ENCODE measurements at regions not wholly inside any gene's neighbourhood (a gene's known extent, or its start where the extent isn't known, plus 50 kb on each side); places are given as distances from the start of the nearest gene placed in this dataset.

GRCh38 chr2:145832681-145833080, 1312.8 kb upstream of the ZEB2 start:
- DNase-seq = no peak

GRCh38 chr2:145829931-145830330, 1310.0 kb upstream of the ZEB2 start:
- no peak for DNase-seq

DNA sequence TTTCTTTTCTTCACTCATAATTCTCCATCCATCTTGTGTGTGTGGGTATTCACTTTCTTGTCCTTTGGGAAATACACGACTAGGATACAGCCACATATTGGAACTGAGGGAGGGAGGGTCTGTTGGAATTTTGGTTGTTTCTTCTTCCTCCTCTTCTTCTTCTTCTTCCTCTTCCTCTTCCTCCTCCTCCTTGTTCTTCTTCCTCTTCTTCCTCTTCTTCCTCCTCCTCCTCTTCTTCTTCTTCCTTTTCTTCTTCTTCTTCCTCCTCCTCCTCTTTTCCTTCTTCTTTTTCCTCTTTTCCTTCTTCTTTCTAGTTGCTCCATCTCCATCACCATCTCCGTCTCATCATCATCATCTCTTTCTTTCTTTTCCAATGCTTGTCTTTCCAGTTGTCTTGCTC, 1307.3 kb upstream of the ZEB2 start:
- no peak for DNase-seq

DNA sequence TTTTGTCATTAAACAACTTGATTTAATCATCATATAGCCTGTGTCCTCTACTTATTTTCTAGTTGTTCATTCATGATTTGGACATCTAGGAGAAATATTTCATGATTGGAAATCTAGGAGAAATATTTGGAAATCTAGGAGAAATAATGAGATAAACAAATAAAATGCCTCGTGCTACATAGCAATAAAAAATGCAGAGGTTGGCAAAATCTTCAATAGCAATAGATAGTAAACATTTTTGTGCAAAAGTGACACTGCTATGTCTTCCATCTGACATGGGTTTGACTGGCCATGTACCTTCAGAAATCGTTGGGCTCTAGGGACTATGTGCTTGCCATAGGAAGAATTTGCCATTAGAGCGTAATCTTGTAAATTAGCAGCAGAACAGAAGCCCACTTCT, 1304.5 kb upstream of the ZEB2 start:
- no peak for DNase-seq

- no peak for DNase-seq
Observed at GRCh38 chr2:145822892-145823534, 1303.1 kb upstream of the ZEB2 start.

DNA sequence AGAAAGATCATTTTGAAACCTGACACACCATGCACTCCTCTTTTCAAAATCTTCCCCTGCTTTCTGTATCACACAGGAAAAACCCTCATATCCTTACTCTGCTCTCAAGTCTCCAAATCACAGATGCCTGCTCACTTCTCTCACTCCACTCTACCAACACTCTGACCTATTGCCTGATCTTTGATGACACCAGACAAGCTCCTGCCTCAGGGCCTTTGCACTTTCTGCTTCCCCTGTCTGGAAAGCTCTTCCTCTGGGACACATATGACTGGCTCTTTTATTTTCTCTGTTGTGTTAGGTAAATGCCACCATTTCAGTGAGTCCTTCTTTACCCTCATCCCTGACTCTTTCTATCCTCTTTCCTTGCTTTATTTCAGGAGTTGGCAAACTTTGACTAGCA, 1300.7 kb upstream of the ZEB2 start:
- no peak for DNase-seq

DNA sequence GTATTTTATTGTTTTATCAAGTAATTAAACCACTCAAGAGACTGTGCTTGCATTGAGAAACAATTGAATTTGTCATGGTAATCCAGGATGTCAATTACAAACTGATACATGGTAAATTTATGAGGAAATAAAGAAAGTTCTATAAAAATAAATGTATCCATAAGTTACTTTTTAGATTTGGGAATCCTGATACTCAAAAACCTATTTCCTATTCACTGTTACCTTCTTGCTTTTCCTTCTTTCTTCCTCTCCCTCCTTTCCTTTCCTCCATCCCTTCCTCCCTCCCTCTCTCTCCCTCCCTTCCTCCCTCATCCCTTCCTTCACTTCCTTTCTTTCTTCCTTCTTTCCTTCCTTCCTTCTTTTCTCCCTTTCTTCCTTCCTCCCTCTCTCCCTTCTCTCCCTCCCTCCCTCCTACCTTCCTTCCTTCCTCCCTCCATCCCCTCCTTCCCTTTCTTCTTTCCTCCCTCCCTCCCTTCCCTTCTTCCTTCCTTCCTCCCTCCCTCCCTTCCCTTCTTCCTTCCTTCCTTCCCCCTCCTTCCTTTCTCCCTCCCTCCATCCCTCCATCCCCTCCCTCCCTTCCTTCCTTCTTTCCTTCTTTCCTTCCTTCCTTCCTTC, 1299.1 kb upstream of the ZEB2 start:
- no peak for DNase-seq

- DNase-seq = no peak
Observed at GRCh38 chr2:145815933-145816332, 1296.0 kb upstream of the ZEB2 start.

GRCh38 chr2:145813481-145813880, 1293.6 kb upstream of the ZEB2 start:
- no peak for DNase-seq

GRCh38 chr2:145812165-145812554, 1292.2 kb upstream of the ZEB2 start:
- no peak for DNase-seq

GRCh38 chr2:145811276-145812164, 1291.6 kb upstream of the ZEB2 start:
- DNase-seq = no peak

DNA sequence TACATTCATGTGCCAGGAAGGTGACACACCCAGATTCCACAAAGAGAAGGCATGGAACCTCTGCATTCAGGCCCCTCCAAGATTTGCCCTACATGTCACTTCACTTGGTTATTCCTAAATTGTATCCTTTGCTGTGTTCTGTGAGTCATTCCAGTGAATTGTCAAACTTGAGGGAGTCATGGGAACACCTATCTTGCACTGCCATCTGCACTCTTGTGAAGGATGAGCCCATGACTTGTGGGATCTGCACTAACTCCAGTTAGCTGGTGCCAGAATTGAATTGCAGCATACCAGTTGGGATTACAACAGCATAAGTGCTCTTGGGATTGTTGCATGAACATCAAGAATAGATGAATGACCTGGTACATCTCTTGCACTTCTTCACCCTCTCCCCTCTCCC, 1288.0 kb upstream of the ZEB2 start:
- DNase-seq = no peak

GRCh38 chr2:145807554-145807953, 1287.6 kb upstream of the ZEB2 start:
- no peak for DNase-seq

DNA sequence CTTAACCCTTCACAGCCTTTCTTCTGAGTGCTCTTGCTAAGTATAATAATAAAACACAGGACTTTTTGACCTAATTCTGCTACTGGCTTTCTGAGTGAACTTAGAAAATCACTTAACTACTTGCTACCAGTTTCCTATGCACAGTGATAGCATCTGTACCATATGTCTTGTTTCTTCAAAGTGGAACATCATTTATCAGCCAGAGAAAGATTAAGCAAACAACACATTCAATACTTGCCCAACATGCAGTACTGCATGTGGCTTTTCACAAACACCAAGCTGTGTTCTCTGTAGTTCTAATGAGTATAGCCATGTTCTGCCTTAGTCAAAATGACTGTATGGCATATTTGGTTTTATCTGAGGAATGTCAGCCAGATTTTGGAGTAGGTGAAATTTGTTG, 1286.6 kb upstream of the ZEB2 start:
- DNase-seq = no peak

- DNase-seq = no peak
Observed at GRCh38 chr2:145802133-145802532, 1282.2 kb upstream of the ZEB2 start.

- DNase-seq = no peak
Observed at GRCh38 chr2:145801210-145801609, 1281.3 kb upstream of the ZEB2 start.

- DNase-seq = no peak
Observed at GRCh38 chr2:145800151-145801091, 1280.5 kb upstream of the ZEB2 start.

- DNase-seq = no peak
Observed at GRCh38 chr2:145799595-145800108, 1279.7 kb upstream of the ZEB2 start.

DNA sequence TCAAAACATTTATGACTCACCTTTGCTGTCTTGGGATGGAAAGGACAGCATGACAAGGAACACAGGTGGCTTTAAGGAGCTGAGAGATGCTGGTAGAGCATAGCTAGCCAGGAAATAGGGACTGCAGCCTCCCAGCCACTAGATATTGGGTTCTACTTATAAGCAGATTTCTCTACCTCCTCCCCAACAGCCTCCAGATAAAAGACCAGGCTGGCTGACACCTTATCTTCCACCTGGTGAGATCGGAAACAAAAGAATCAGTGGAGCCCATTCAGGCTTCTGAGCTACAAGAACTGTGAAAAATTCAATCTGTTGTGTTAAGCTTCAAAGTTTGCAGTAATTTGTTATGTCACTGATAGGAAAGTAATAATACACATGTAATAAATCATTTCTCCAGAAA, 1278.5 kb upstream of the ZEB2 start:
- DNase-seq = no peak

DNA sequence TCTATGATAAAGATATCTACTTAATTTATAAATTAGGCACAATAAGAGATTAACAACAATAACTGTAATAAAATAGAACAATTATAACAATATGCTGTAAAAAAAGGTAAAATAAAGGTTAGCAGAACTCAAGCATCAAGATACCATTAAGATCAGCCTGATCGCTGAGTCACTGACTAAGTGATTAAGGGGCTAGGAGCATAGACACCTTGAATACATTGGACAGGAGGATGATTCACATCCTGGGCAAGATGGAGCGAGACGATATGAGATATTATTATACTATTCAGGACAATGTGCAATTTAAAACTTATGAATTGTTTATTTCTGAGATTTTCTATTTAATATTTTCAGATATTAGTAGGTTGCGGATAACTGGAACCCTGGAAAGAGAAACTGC, 1277.8 kb upstream of the ZEB2 start:
- no peak for DNase-seq

DNA sequence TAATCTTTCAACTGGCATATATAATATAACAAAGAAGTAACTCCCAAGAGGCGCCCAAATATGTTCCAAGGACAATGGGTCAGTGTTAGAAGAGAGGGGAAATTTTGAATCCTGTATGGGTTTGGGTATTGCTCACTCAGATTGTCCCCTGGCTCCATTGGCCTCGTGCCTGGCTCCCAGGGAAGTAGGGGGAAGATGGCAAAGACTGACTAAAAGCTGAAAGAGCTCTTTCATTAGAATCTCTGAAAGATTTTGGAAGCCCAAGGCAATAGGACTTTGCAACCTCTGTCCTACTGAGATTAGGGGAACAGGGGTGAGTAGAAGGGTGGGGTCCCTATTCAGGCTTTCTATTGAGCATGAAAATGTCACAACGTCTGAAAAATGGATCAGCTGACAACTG, 1272.8 kb upstream of the ZEB2 start:
- DNase-seq = no peak

DNA sequence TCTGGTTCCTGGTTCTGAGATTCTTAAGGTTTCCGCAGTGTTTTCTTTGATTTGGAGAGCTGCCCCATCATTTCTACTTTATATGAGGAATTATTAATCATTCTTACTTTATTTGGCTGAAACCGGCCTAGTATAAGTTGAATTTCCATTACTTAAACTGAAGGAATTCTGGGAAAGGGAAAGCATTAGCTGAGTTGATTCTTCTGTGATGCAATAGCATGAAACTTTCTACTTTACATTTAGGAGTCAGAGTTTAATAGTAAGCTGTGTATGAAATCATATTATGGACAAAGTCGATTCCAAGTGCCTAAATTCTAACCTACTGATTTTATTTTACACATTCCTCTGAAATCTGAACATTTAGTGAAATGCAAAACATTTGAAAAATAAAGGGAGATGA, 1269.7 kb upstream of the ZEB2 start:
- no peak for DNase-seq
